ENCODE measurements at regions not wholly inside any gene's neighbourhood (a gene's known extent, or its start where the extent isn't known, plus 50 kb on each side); places are given as distances from the start of the nearest gene placed in this dataset.

DNA sequence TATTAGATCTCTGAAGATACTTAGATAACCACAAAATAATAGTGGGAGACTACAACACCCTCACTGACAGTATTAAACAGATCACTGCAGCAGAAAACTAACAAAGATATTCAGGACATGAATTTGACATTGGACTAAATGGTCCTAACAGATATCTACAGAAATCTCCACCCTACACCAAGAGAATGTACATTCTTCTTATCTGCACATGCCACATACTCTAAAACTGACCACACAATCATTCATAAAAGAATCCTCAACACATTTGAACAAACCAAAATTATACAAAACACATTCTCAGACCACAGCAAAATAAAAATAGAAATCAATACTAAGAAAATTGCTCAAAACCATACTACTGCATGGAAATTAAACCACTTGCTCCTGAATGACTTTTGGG lies 116.3 kb downstream of the DTWD1 start:
- H3K4me3 Mint-ChIP-seq: no peak overlapping the region
- H3K4me1 Mint-ChIP-seq (ENCODE audit: unreplicated experiment): peaks cover 14% of the 10 kb centered on the region
- TF ChIP-seq CTCF (conservative IDR thresholded peaks at IDR 0.05): no peak
- H3K27ac Mint-ChIP-seq: no peak overlapping the region
- no peaks in the 10 kb centered on the region for H3K9me3 Mint-ChIP-seq
- DNase-seq (ENCODE audit: extremely low spot score, unreplicated experiment): no peak
- H3K36me3 Mint-ChIP-seq: no peaks in the 10 kb centered on the region
- H3K27me3 Mint-ChIP-seq: no peaks in the 10 kb centered on the region

DNA sequence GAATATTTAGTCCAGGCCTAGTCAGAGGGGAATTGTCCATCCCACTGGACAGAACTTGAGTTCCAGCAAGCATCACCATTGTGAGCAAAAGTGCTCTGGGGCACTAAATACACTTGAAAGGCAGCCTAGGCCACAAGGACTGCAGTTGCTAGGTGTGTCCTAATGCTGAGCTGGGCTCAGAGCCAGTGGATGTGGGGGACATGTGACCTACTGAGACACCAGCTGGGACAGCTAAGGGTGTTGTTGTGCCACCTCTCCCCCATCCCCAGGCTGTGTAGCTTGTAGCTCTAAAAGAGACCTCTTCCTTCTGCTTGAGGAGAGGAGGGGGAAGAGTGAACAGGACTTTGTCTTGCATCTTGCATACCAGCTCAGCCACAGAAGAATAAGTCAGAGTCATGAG lies 120.9 kb downstream of the DTWD1 start:
- H3K9me3 Mint-ChIP-seq: no peaks in the 10 kb centered on the region
- no peaks in the 10 kb centered on the region for H3K36me3 Mint-ChIP-seq
- DNase-seq (ENCODE audit: extremely low spot score, unreplicated experiment): no peak
- no peak overlapping the region for H3K4me3 Mint-ChIP-seq
- no peaks in the 10 kb centered on the region for H3K27me3 Mint-ChIP-seq
- H3K27ac Mint-ChIP-seq: no peak overlapping the region
- TF ChIP-seq CTCF (conservative IDR thresholded peaks at IDR 0.05): no peak
- H3K4me1 Mint-ChIP-seq (ENCODE audit: unreplicated experiment): no peaks in the 10 kb centered on the region

DNA sequence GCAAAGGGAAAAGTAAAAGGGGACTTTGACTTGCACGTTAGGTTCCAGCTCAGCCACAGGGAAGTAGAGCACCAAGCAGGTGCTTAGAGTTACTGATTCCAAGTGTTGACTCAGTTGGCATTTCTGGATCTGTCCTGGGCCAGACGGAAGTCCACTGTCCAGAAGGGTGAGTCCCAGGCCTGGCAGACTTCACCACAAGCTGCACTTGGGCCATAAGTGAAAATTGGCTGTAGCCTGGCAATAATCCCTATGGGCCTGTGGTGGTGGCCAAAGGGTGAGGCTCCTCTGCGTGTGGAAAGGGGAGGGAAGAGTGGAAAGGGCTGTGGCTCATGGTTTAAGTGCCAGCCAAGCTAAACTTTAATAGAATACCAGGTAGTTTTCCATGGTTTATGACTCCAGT lies 121.5 kb downstream of the DTWD1 start:
- Mint-ChIP-seq H3K4me1 (ENCODE audit: unreplicated experiment) (no peaks in the 10 kb centered on the region), H3K27me3 (no peaks in the 10 kb centered on the region), H3K9me3 (no peaks in the 10 kb centered on the region), H3K36me3 (no peaks in the 10 kb centered on the region), H3K4me3 (no peak overlapping the region), H3K27ac (no peak overlapping the region)
- no peak for DNase-seq (ENCODE audit: extremely low spot score, unreplicated experiment)
- TF ChIP-seq CTCF (conservative IDR thresholded peaks at IDR 0.05): no peak

DNA sequence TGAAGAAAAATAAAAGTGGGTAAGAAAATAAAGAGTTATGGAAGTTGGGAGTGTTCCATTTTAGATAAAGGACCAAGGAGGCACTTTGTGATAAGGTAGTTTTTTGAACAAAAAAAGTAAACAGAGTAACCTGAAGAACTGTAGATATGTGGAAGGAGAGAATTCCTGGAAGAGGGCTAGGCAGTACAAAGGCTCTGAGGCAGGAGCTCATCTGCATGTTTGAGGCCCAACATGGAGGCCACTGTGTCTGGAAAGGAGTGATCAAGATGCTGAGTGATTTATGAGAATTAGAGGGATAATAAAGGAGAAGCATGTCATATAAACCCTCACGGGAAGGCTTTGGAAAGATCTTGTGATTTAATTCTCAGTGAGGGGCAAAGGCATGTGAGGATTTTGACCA lies 126.5 kb downstream of the DTWD1 start:
- Mint-ChIP-seq H3K27ac (no peak overlapping the region), H3K36me3 (no peaks in the 10 kb centered on the region), H3K4me1 (ENCODE audit: unreplicated experiment) (no peaks in the 10 kb centered on the region), H3K27me3 (no peaks in the 10 kb centered on the region), H3K4me3 (no peak overlapping the region), H3K9me3 (no peaks in the 10 kb centered on the region)
- DNase-seq (ENCODE audit: extremely low spot score, unreplicated experiment): no peak
- TF ChIP-seq CTCF (conservative IDR thresholded peaks at IDR 0.05): no peak

DNA sequence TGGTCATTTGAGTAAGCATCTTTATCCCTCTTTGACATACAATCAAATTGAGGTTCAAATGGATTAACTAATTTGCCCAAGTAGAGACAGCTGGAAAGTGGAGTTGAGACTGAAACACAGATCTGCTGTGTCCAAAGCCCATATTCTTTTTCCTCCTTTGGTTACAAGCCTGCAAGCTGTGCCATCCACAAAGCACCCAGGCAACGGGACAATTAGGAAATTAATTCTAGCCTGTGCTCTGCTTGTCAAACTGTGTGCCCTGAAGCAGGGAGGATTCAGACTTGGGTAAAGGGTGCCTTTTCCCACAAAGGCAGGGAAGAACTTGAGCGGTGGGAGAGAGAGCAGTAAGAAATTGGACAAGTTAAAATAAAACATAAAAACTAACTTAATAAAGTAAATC lies 127.9 kb downstream of the DTWD1 start:
- Mint-ChIP-seq H3K27me3 (no peaks in the 10 kb centered on the region), H3K27ac (no peak overlapping the region), H3K4me3 (no peak overlapping the region), H3K36me3 (no peaks in the 10 kb centered on the region), H3K9me3 (no peaks in the 10 kb centered on the region), H3K4me1 (ENCODE audit: unreplicated experiment) (no peaks in the 10 kb centered on the region)
- TF ChIP-seq CTCF (conservative IDR thresholded peaks at IDR 0.05): no peak
- no peak for DNase-seq (ENCODE audit: extremely low spot score, unreplicated experiment)

DNA sequence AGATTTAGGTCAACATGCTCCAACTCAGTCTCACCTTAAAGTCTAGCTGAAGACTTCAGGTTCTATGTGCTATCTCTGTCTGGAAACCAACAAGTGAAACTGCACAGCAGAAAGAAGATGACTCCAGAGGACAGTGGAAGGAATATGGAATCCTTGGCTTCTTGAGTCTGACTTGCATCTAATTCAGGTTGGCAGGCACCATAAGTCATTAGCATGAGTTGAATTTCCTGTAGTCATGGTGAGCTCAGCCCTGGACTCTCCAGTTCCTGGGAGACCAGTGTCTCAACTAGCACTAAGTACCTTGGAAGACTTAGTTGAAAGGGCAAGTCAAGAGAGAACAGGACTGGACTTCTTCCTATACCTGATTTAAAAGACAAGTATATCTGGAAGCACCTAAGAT lies 129.7 kb downstream of the DTWD1 start:
- H3K9me3 Mint-ChIP-seq: no peaks in the 10 kb centered on the region

More for the DNA sequence above, 129.7 kb downstream of the DTWD1 start:
- Mint-ChIP-seq H3K36me3 (no peaks in the 10 kb centered on the region), H3K4me1 (ENCODE audit: unreplicated experiment) (no peaks in the 10 kb centered on the region), H3K27me3 (no peaks in the 10 kb centered on the region), H3K27ac (no peak overlapping the region), H3K4me3 (no peak overlapping the region)
- TF ChIP-seq CTCF (conservative IDR thresholded peaks at IDR 0.05): no peak
- no peak for DNase-seq (ENCODE audit: extremely low spot score, unreplicated experiment)

Measured in type B pancreatic cell (in vitro differentiated cells).